Activated CD8-positive, alpha-beta T cell treated with anti-CD3 and anti-CD28 coated beads for 36 hours (primary cell): ENCODE measurements at regions not wholly inside any gene's neighbourhood (a gene's known extent, or its start where the extent isn't known, plus 50 kb on each side); places are given as distances from the start of the nearest gene placed in this dataset.

ENCODE experiments used
- ATAC-seq: fragments of 200-7000 bp; cut with Tn5 transposase; one replicate; pipeline ENCODE4 v1.10.0; 2021; ENCODE audit warnings: mild to moderate bottlenecking, moderate library complexity
- CTCF ChIA-PET: fragments of 350-600 bp; sonication (Branson Sonifier 250); formaldehyde crosslinking; loops from one replicate; lab custom pipeline; 2021; ENCODE audit warnings: antibody characterized with exemption; lab: Charles Lee
- POLR2A ChIA-PET: fragments of 350-600 bp; sonication (Branson Sonifier 250); formaldehyde crosslinking; loops from one replicate; lab custom pipeline; 2021; ENCODE audit warnings: antibody characterized with exemption; lab: Charles Lee
- DNase-seq: peaks from one replicate; pipeline ENCODE4 v3.0.0-alpha.2; 2020
- H3K27ac Mint-ChIP-seq: one replicate; pipeline ENCODE4 v1.8.0; 2021; ENCODE audit warnings: mild to moderate bottlenecking, mixed read lengths
- H3K27me3 Mint-ChIP-seq: one replicate; pipeline ENCODE4 v1.8.0; 2021; ENCODE audit warnings: mixed read lengths
- H3K36me3 Mint-ChIP-seq: one replicate; pipeline ENCODE4 v1.8.0; 2021; ENCODE audit warnings: low read depth, mixed read lengths
- H3K4me1 Mint-ChIP-seq: one replicate; pipeline ENCODE4 v1.8.0; 2021; ENCODE audit warnings: low read depth, mixed read lengths
- H3K4me3 Mint-ChIP-seq: one replicate; pipeline ENCODE4 v1.8.0; 2021; ENCODE audit warnings: mild to moderate bottlenecking, moderate library complexity, mixed read lengths
- H3K9me3 Mint-ChIP-seq: one replicate; pipeline ENCODE4 v1.8.0; 2021; ENCODE audit warnings: mixed read lengths
- intact Hi-C: fragments of 100-400 bp; cut with micrococcal nuclease; formaldehyde crosslinking; loops from one replicate; pipeline ENCODE4 v1.10.0; 2022
- TF ChIP-seq, protein P1 (sequence below): fragments of 200-600 bp; IDR thresholded peaks from one replicate; pipeline ENCODE4 v1.8.0; 2022; ENCODE audit warnings: antibody characterized with exemption, mild to moderate bottlenecking

GRCh38 chr2:23271230-23271629 is 113.7 kb upstream of the KLHL29 start:
- intact Hi-C loops: no loop called here
- no peaks in the 10 kb centered on the region for H3K4me1 Mint-ChIP-seq
- H3K27ac Mint-ChIP-seq: no peak overlapping the region
- peaks cover 10% of the 10 kb centered on the region for H3K27me3 Mint-ChIP-seq
- ATAC-seq (no peak), DNase-seq (no peak)
- POLR2A ChIA-PET: no interaction called here
- CTCF ChIA-PET: no interaction called here
- H3K4me3 Mint-ChIP-seq: no peak overlapping the region
- no peaks in the 10 kb centered on the region for H3K9me3 Mint-ChIP-seq
- TF ChIP-seq, protein P1, sequence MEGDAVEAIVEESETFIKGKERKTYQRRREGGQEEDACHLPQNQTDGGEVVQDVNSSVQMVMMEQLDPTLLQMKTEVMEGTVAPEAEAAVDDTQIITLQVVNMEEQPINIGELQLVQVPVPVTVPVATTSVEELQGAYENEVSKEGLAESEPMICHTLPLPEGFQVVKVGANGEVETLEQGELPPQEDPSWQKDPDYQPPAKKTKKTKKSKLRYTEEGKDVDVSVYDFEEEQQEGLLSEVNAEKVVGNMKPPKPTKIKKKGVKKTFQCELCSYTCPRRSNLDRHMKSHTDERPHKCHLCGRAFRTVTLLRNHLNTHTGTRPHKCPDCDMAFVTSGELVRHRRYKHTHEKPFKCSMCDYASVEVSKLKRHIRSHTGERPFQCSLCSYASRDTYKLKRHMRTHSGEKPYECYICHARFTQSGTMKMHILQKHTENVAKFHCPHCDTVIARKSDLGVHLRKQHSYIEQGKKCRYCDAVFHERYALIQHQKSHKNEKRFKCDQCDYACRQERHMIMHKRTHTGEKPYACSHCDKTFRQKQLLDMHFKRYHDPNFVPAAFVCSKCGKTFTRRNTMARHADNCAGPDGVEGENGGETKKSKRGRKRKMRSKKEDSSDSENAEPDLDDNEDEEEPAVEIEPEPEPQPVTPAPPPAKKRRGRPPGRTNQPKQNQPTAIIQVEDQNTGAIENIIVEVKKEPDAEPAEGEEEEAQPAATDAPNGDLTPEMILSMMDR: no peak
- no peaks in the 10 kb centered on the region for H3K36me3 Mint-ChIP-seq

- Mint-ChIP-seq H3K9me3 (no peaks in the 10 kb centered on the region), H3K4me3 (no peak overlapping the region), H3K36me3 (no peaks in the 10 kb centered on the region), H3K27me3 (peaks cover 17% of the 10 kb centered on the region), H3K4me1 (no peaks in the 10 kb centered on the region), H3K27ac (no peak overlapping the region)
- intact Hi-C loops: no loop called here
- TF ChIP-seq, protein P1: no peak
- DNase-seq: no peak
- no peak for ATAC-seq
- ChIA-PET CTCF (no interaction called here), POLR2A (no interaction called here)
Observed at GRCh38 chr2:23273786-23274185, 111.2 kb upstream of the KLHL29 start.

GRCh38 chr2:23280401-23280800 is 104.6 kb upstream of the KLHL29 start:
- no peak overlapping the region for H3K27ac Mint-ChIP-seq
- H3K27me3 Mint-ChIP-seq: peaks cover 10% of the 10 kb centered on the region
- H3K4me3 Mint-ChIP-seq: no peak overlapping the region
- ATAC-seq (no peak), DNase-seq (no peak)
- intact Hi-C loops: no loop called here
- no peaks in the 10 kb centered on the region for H3K9me3 Mint-ChIP-seq
- H3K4me1 Mint-ChIP-seq: no peaks in the 10 kb centered on the region
- ChIA-PET POLR2A (no interaction called here), CTCF (no interaction called here)
- TF ChIP-seq, protein P1: no peak
- H3K36me3 Mint-ChIP-seq: no peaks in the 10 kb centered on the region

DNA sequence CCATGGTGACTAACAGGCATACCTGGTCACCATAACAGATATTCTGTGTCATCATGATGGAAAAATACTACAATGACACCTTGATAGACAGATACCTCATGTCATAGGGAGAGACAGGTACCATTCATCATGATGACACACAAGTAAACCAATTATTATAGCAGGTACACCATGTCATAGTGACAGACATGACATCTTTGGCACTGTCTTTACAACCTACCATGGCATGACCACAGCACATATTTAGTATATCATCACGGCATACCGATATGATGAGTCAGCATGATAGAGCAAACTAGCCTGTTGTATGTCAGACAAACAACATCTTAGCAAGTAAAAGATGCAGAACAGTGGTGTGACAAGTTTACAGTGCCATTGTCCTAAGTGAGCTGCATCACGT is 101.3 kb upstream of the KLHL29 start:
- CTCF ChIA-PET: no interaction called here

DNA sequence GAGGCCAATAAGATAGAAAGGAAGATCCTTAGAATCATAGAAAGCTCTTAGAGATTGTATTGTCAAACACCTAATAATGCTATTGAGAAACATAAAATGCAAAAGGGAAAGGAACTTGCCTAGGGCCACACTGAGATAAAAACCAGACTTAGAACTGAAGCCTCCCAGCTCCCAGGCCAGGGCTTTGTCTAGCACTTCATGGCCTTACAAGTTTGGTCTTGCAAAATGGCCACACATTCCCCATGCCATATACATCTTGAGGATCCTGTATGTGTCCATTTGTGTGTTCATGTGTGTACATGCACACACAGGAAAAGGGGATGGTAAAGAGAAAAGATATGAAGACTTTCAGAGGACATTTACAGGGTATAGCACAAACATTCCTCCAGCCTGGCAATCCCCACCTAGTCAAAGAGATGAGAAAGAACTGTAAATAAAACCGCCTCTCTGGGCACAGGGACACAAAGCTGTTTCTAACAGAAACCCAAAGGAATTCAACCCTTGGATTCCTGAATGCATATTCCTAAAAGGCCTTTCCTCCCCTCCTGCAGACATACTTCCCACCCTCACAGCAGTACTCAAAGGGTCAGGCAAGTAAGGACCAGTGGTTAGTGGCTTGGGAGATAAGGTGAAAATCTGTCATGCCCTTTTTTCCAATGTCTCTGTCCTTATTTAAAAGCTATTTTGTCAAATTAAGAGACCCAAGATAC is 99.7 kb upstream of the KLHL29 start:
- no peak for DNase-seq
- intact Hi-C loops: no loop called here
- Mint-ChIP-seq H3K27me3 (no peaks in the 10 kb centered on the region), H3K4me3 (no peak overlapping the region), H3K36me3 (no peaks in the 10 kb centered on the region), H3K27ac (no peak overlapping the region), H3K4me1 (no peaks in the 10 kb centered on the region), H3K9me3 (no peaks in the 10 kb centered on the region)
- ChIA-PET CTCF (no interaction called here), POLR2A (no interaction called here)
- TF ChIP-seq, protein P1: no peak
- no peak for ATAC-seq

More for the DNA sequence above, 101.3 kb upstream of the KLHL29 start:
- Mint-ChIP-seq H3K27me3 (peaks cover 3% of the 10 kb centered on the region), H3K27ac (no peak overlapping the region), H3K36me3 (no peaks in the 10 kb centered on the region), H3K4me3 (no peak overlapping the region), H3K4me1 (no peaks in the 10 kb centered on the region), H3K9me3 (no peaks in the 10 kb centered on the region)
- TF ChIP-seq, protein P1: no peak
- POLR2A ChIA-PET: no interaction called here
- ATAC-seq (no peak), DNase-seq (no peak)
- intact Hi-C loops: no loop called here
